Right lung (tissue), 2 donors: ENCODE measurements at regions not wholly inside any gene's neighbourhood (a gene's known extent, or its start where the extent isn't known, plus 50 kb on each side); places are given as distances from the start of the nearest gene placed in this dataset.
"Not testable (repeated sequence)": the region's sequence is repeated elsewhere in the genome, so short reads cannot be mapped to it uniquely, and the experiment has no call there.

Source experiments
- DNase-seq, 2 donors: peaks; one replicate each; pipeline ENCODE4 v3.0.0-alpha.2; 2013

DNA sequence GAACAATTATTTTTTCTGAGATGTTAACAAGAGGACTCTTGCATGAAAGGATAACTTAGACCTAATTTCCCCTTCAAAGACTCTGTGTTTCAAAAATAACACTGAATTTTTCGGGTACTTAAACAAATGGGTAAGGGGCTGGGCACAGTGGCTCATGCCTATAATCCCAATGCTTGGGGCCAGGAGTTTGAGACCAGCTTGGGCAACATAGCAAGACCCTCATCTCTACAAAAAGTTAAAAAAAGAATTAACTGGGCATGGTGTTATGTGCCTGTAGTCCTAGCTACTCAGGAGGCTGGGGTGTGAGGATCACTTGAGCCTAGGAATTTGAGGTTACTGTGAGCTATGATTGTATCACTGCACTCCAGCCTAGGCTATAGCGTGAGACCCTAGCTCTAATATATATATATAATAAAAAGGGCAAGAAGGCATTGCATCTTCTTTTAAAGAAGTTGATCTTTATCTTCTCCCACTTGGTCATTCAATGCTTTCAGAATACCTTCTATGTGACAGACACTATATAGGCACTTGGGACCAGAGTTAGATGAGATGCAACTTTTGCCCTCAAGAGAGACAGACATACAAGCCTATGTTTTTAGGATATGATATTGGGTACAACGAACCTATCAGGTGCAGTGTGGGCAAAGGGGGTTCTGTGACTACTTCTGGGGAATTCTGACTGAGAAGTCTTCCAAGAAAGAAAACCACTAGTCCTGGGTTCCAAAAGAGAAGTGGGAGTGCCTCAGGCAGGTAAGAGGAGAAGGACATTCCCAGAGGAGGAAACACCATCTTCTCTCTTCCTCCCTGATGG, 120.0 kb downstream of the MYCN start:
- DNase-seq = no peak

DNA sequence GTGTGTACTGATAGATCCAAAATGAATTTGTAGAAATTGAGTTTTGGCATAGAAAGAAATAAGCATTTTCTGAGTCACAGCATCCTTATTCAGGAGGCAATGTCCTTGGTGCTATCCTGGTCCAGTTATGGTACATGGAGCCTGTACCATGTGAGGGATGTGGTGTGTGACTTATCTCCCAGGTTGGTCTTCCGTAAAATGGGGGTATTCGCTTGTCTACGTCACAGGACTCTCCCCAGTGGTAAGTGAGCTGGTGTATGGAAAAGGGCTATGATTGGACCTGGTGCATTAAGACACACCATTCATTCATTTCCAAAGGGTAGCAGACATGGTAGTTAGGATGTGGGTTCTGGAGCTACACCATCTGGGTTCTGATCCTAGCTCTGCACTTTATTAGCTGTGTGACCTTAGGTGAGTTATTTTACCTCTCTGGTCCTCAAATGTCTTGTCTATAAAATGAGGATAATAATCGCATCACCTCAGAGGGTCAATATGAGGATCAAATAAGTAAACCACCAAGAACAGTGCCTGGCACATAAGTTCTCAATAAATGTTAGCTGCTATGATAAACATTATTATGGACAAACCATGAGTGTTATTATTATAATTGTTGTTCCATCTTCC, 119.2 kb downstream of the MYCN start:
- DNase-seq = no peak

DNA sequence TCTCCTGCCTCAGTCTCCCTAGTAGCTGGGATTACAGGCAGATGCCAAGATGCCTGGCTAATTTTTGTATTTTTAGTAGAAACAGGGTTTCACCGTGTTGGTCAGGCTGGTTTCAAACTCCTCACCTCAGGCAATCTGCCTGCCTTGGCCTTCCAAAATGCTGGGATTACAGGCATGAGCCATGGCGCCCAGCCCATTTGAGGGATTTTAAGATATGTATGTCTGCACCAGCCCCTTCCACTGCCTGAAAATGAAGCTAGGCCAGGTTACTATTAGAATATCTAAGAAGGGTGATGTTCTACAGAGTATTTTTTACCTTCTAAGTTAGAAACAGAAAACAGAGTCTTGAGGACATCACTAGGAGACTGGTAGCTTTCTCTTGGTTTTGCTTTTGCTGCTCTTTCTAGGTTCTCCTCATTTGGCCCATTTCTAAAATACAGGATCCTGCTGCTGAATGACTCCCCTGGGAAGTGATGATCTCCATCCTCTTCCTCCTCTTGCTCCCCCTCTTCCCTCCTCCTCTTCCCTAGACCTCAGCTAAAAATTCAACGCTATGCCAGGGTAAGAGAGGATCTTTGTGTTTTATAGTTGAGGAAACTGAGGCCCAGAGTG, 118.5 kb downstream of the MYCN start:
- no peak for DNase-seq

DNA sequence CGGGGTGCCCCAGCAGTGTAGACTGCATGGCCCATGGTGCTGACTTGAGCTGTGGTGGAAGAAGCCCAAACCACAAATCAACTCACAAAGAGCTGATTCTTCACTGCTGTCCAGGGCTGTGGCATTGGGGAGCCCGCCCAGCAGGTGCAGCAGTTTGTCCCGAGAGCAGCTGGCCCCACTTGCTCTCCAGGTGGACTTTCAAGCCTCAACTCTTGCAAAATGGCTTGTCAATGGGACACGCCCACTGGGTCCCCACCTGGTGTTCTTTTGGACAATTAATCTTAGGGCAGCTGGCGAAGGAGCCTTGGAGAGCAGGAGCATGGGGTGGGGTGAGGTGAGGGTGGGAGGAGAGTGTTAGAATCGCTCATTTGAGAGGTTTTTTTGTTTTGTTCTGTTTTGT, 117.9 kb downstream of the MYCN start:
- no peak for DNase-seq

DNA sequence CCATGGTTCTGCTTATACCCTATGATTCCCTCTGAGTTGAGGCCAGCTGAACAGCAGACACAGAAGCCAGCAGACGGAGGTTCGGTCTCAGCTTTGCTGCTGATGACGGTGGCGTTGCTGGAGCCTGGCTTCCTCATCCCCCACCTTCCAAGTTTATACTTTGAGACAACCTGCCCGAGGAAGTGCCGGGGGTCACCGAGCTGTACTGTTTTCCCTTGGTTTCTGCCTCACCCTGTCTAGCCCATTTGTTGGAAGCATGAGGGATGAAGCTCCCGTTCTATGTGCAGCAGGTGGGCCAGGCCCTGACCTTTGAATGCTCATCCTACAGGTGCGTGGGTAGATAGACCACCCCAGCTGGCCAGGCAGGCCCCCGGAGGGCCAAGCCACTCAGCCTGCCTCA, 117.3 kb downstream of the MYCN start:
- no peak for DNase-seq

DNA sequence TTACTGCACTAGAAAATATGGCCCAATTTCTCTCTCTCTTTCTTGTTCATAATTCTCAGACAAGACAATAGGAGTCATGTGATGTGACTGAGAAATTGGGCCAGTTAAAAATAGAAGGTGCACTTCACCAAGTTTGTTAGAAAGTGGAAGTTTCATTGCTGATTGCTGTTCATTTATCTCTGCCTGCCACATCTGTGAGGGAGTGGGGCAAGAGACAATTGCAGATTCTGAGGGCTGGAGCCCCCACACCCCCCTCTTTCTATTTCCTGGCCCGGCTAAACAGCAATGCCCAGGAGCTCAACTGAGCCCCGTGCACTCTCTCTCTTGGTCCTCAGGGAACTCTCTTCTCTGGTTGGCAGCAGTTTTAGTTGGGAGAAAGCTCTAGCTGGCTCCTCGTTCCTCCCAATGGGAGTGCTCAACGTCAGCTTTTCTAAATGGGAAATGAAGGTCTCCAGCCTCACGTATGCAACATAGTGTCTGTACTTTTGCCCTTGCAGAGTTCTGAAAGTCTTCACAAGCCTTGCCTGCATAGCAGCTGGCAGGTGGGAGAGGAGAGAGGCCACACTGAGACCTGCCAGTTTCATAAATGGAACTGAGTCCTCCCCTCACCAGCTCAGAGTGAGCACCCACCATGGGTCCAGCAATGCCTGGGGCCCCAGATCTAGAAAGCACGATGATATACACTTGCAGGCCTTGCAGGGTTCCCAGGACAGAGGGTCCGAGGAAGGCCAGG, 115.7 kb downstream of the MYCN start:
- DNase-seq = no peak

DNA sequence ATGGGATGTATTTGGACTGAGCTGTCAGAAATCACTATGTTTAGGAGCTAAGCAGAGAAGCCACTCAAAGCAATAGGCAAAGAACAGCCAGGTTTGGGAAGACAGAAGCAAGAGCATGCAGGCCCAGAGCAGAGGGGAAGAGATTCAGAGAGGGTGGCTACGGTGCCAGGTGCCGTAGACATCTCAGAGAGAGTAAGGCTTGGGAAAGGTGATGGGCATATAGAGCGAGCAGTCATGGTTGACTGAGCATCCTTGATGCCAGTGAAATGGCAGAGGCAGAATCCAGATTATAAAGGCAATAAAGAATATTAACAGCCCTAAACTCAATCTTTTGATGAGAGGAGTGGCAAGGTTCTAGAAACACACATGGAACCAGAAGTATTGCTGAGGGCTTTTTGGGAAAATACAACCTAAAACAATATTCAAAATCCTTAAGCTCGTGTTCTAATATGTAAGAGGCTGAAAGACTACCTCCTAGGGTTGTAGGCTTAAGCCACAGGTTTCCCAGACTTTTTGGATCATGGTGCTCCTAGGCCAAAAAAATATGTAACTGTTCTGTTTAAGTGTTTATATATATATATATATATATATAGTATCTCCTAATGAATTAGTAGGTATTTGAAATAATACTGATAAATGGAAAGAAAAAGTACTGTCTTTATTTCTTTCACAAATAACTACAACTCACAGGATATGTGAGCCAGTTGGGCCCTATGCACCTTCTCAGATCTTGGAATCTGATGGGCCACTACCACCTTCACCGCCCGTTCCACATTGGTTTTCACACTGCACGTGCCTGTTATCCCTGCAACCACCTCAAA, 113.3 kb downstream of the MYCN start:
- no peak for DNase-seq

DNA sequence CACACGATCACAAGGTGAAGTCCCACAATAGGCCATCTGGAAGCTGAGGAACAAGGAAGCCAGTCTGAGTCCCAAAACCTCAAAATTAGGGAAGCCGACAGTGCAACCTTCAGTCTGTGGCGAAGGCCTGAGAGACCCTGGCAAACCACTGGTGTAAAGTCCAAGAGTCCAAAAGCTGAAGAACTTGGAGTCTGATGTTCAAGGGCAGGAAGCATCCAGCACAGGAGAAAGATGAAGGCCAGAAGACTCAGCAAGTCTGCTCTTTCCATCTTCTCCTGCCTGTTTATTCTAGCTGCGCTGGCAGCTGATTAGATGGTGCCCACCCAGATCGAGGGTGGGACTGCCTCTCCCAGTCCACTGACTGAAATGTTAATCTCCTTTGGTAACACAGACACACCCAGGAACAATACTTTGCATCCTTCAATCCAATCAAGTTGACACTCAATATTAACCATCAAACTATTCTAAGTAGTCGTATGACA, 112.3 kb downstream of the MYCN start:
- DNase-seq = not testable (repeated sequence)

DNA sequence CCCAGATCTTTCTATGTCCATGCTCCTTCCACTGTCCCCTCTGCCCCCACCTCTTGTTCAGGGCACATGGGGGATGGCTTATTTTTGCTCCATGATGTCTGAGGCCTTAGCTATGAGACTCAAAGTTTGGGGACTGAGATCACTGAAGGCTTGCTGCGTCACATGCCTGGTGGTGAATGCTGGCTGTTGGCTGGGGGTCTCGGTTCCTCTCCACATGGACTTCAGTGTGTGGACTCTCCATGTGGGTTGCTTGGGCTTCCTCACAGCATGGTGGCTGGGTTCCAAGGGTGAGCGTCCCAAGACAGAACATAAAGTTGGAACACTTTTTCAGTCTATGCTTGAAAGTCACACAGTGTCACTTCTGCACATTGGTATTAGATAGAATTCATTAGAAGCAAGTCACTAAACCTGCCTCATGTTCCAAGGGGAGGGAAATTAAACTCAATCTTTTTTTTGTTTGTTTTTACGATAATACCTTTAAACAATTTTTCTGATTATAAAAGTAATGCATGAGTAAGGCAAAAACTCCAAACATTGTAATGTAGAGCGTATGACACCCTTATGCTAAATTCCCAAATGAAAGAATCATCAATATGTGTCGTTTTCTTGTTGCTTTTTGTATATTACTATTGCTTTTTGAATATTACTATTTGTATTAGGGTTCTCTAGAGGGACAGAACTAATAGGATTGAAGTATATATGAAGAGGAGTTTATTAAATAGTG, 111.7 kb downstream of the MYCN start:
- DNase-seq = no peak

DNA sequence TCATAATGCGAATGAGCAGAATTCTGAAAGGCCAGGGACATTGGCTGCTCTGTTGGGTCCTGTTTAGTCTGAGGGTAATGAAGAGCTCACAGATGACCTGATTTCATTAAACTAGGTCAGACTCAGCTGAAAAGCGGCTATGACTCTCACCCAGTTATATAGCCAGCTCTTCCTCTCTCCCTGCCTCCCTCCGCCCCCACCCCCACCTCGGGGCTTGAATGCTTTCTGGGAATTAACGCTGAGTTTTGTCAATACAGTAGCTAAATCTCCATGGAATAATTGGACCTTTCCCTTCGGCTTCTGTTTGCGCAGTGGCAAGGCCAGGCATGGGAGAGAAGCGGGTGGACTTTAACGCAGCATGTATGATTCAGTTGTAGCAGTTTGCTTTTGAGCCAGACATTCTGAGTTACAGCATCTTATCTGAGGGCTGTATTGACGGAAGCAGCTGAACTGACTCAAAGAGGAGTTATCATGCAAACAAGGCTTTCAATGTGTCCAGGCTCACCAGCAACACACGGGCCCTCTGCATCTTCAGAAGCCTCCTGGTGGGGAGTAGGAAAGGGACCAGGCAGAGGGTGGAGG, 110.6 kb downstream of the MYCN start:
- no peak for DNase-seq

DNA sequence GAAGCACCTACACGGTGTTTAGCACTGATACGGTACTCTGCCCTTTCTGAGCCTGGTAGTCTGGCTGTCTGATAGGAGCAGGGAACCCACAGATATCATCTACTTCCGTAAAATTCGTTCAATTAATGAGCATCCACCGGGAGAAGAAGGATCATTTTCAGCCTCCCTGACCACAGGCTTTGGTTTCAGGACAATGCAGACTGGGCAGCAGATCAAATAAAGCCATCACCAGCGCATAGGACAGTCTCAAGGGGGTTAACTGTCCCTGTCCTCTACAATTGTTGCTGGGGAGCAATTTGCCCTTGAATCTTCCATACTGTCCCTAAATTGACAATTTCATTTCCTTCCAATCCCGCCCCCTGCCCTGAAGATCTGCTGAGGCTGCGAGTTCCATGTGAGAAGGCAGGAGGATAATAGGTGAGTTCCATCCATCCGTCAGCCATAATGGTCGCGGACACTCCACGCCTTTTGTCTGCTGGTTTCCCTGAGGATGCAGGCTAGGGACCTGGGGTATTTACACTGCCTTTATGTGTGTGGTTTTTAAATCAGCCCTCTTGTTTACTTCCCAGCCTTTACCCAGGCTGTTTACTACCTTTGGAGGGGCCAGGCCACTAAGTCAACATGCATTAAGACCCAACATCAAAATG, 110.0 kb downstream of the MYCN start:
- DNase-seq = no peak

DNA sequence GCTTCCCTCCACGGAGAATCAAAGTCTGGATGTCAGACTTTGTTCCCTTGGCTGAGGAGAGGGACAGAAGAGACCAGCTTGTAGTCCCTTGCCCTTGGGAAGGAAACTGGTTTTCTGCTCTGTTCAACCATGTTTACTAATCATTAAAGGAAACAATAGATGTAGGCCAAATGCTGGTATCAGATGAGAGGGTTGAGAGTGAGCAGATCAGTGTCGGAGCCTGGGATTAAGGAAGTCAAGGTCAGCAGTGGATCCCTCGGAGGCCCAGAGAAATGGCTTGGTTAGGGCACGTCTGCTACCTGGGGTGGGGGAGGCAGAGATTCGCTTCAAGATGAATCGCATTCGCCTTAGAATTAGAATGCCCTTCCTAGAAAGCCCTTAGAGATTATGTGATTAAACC, 109.1 kb downstream of the MYCN start:
- DNase-seq = no peak

DNA sequence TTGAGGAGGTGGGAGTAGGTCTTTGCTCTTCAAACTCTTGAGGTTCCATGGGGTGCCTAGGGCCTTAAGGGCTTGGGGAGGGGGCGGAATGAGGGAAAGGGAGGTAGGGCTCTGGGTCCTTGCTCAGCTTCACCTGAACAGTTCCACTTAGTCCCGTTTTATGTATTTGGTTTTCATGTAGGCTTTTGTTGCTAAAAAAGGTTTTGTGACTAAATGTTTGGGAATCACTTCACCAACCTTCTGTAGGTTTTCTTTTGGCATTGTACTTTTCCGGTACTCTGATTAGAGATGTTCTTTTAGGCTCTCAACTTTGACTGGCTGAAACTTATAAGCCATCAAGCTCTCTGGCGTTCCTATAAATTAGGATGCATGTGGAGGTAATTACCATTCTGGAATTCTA, 108.1 kb downstream of the MYCN start:
- no peak for DNase-seq

DNA sequence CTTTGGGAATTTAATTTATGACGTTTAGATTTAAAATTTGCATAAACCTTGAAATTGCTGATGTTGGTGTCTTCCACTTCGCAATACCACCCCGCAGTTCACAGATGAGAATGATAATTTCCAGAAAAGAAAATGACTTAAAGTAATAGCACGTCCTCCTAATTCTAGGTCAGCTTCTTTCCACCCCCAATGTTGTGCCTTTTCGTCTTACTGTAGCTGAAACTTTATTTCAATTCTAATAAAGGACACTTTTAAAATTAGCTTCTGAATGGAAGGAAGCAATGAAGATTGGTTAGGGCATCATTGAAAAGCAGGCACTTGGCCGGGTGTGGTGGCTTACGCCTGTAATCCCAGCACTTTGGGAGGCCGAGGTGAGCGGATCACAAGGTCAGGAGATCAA, 107.4 kb downstream of the MYCN start:
- DNase-seq = no peak

DNA sequence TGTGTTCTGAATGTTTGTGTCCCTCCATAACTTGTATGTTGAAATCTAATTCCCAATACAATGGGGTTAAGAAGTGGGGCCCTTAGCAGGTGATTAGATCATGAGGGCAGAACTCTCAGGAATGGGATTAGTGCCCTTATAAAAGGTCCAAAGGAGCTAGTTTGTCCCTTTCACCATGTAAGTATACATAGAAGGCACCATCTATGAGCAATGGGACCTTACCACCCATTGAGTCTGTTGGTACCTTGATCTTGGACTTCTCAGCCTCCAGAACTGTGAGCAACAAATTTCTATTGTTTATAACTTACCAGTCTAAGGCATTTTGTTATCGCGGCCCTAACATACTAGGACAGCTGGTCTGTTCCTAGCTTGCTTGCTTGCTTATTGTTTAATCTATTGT, 106.3 kb downstream of the MYCN start:
- no peak for DNase-seq

DNA sequence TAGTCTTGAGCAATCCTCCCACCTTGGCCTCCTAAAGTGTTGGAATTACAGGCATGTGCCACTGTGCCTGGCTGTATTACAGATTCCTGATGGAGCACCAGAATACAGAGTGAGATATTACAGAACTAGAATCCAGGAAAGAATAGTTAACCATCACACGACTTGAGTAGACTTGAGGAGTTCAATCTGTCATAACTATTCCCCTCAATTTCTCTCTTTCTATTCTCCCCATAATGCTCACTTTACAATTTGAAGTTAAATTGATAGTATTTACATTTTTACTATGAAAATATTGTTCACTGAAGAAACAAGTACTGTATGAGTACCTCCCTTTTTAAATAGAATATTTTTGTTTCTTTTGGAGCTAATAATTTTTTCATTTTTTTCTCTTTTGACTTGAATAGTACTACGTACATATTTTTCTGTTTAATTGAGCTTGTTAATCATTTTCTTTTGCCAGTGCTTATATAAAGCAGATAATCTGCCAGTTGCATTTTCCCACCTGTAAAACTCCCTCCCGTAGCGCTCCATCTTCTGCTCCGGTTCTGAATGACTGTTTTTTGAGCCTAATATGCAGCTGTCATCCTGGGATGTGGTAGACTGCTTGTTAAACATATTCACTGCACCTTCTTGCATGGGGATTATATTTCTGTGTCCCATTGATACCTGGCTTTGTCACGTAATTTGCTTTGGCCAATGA, 105.5 kb downstream of the MYCN start:
- no peak for DNase-seq

DNA sequence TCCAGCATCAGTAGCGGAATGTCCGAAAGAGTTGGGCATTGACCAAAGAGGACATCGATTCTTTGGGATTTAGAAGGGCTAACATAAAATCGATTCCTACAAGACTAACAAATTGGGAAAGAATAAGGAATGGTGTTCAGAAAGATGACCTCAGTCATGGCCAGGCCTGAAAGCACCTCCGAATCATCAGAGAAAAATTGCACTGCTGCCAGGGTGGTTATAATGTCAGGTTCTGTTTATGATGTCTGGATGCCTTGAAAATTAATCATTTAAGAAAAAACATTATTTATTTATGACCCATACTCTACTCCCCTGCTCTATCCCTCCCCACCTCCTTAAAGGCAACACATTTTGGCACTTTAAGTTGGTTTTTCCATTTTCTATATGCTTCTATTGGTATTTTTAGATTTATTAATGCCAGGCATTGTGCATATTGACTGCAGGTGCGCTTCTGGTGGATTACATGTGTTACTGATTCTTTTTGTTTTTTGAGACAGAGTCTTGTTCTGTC, 104.7 kb downstream of the MYCN start:
- no peak for DNase-seq

DNA sequence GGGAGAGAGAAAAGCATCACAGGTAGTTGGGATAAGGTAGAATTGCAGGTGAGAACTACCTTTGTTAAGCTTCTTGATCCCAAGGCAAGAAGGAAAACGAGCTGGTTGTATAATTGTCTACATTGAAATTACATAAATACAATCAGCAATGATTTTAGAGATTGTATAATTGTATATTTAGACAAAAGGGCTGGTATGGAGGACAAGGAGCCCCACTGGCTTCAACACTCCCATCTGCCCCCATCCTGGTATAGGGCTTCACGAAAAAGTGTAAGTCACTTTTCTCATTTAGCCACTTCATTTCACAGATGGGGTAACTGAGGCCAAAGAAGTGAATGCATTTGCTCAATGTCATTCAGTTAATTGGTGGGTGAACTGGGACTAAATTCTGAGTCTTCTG, 103.3 kb downstream of the MYCN start:
- DNase-seq = no peak

DNA sequence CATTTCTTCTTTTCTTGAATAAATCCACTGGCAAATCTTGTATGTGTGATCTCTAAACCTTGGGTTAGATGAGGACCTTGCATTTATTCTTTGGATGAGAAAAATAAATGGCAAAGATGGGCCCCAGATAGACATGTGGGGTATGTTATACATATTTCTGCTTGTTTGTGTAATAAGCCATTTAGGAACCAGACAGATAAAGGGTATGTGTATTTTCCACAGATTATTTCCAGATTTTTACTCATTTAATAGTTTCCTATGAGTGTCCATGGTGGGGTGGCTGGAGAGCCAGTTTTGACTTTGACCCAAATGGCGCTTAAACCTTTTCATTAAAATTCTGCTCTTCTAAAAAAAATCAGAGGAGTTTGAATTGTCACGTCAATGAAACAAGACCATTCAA, 102.8 kb downstream of the MYCN start:
- no peak for DNase-seq
